Caco-2 (cell line): ENCODE measurements at regions not wholly inside any gene's neighbourhood (a gene's known extent, or its start where the extent isn't known, plus 50 kb on each side); places are given as distances from the start of the nearest gene placed in this dataset.

Source experiments
- BruUV-seq: library from RNA; stranded (reverse); fragments of 400-500 nt; replicated peaks from 2 replicates; lab custom pipeline; 2021; lab: Mats Ljungman, UMichigan
- CTCF ChIA-PET: fragments of 300-600 bp; sonication (Branson Sonifier 250); formaldehyde crosslinking; loops from one replicate; lab custom pipeline; 2022; ENCODE audit warnings: antibody characterized with exemption; lab: Charles Lee
- POLR2A ChIA-PET: fragments of 300-600 bp; sonication (Branson Sonifier 250); formaldehyde crosslinking; loops from one replicate; lab custom pipeline; 2022; ENCODE audit warnings: antibody characterized with exemption; lab: Charles Lee
- DNase-seq, 2 experiments: peaks; one replicate each; pipeline versions ENCODE4 v3.0.0 to v3.0.0-alpha.2; 2020 to 2022
- H3K27me3 ChIP-seq: replicated peaks from 2 replicates; pipeline ENCODE4 v1.6.0; 2011; ENCODE audit warnings: low read length; ENCODE audit not compliant: control insufficient read depth, insufficient read depth
- H3K36me3 ChIP-seq: 2 replicates; pipeline ENCODE4 v1.5.1; 2011; ENCODE audit warnings: low read length; ENCODE audit not compliant: control insufficient read depth, insufficient read depth
- H3K4me1 ChIP-seq: fragments of 250-450 bp; sonication (Bioruptor Pico); 2 replicates; pipeline ENCODE4 v1.5.1; 2020; ENCODE audit warnings: mild to moderate bottlenecking
- H3K4me3 ChIP-seq: 2 replicates; pipeline ENCODE4 v1.5.1; 2011; ENCODE audit warnings: low read depth, mild to moderate bottlenecking, control low read depth, low read length
- H3K9me3 ChIP-seq: fragments of 250-450 bp; sonication (Bioruptor Pico); 2 replicates; pipeline ENCODE4 v1.5.1; 2020; ENCODE audit warnings: mild to moderate bottlenecking, moderate library complexity
- H3K27ac Mint-ChIP-seq: one replicate; pipeline ENCODE4 v1.8.0; 2022; ENCODE audit warnings: mixed read lengths; ENCODE audit not compliant: unreplicated experiment
- H3K27me3 Mint-ChIP-seq: one replicate; pipeline ENCODE4 v1.8.0; 2022; ENCODE audit warnings: mixed read lengths; ENCODE audit not compliant: insufficient read depth, unreplicated experiment
- H3K36me3 Mint-ChIP-seq: one replicate; pipeline ENCODE4 v1.8.0; 2022; ENCODE audit warnings: mild to moderate bottlenecking, mixed read lengths; ENCODE audit not compliant: insufficient read depth, unreplicated experiment
- H3K4me1 Mint-ChIP-seq: one replicate; pipeline ENCODE4 v1.8.0; 2022; ENCODE audit warnings: low read depth, mixed read lengths; ENCODE audit not compliant: unreplicated experiment
- H3K4me3 Mint-ChIP-seq: one replicate; pipeline ENCODE4 v1.8.0; 2022; ENCODE audit warnings: mild to moderate bottlenecking, moderate library complexity, mixed read lengths; ENCODE audit not compliant: unreplicated experiment
- H3K9me3 Mint-ChIP-seq: one replicate; pipeline ENCODE4 v1.8.0; 2022; ENCODE audit warnings: mixed read lengths; ENCODE audit not compliant: unreplicated experiment
- intact Hi-C: fragments of 100-400 bp; cut with micrococcal nuclease; formaldehyde crosslinking; loops from one replicate; pipeline ENCODE4 v1.10.0; 2022; ENCODE audit not compliant: unreplicated experiment
- TF ChIP-seq, protein P1 (sequence below), 2 experiments: fragments of 200-600 bp in 1 of 2; IDR thresholded peaks; 1 replicate in 1 of 2; 2 replicates in 1 of 2; pipeline versions ENCODE4 v1.5.1 to v1.8.0; 2011 to 2022; ENCODE audit warnings: antibody characterized with exemption in 1 of 2, control low read depth in 1 of 2, inconsistent platforms in 1 of 2, low read depth in 1 of 2, low read length in 1 of 2, mild to moderate bottlenecking in 1 of 2, moderate library complexity in 1 of 2; ENCODE audit not compliant: insufficient read depth in 1 of 2, severe bottlenecking in 1 of 2, unreplicated experiment in 1 of 2

DNA sequence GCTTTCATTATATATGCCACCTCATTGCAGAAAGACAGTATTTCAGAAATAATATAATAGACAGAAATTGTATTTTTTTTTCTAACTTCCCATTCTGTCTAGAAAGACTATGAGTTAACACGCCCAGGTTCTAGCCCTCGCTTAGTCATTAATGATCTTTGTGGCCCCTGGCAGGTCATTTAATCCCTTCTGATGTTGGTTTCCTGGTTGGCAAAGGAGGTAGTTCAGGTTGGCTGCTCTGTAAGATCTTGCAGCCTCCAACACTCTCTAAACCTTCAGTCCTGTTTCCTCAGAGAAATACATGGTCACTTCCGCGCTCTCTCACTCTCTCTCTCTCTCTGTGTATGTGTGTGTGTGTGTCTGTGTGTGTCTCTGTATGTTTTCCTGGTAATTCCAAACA, 156.3 kb upstream of the NOCT start:
- Histone ChIP-seq H3K27me3 (no peaks in the 10 kb centered on the region), H3K4me3 (no peak overlapping the region), H3K36me3 (no peaks in the 10 kb centered on the region), H3K4me1 (no peaks in the 10 kb centered on the region), H3K9me3 (no peaks in the 10 kb centered on the region)
- TF ChIP-seq, protein P1, sequence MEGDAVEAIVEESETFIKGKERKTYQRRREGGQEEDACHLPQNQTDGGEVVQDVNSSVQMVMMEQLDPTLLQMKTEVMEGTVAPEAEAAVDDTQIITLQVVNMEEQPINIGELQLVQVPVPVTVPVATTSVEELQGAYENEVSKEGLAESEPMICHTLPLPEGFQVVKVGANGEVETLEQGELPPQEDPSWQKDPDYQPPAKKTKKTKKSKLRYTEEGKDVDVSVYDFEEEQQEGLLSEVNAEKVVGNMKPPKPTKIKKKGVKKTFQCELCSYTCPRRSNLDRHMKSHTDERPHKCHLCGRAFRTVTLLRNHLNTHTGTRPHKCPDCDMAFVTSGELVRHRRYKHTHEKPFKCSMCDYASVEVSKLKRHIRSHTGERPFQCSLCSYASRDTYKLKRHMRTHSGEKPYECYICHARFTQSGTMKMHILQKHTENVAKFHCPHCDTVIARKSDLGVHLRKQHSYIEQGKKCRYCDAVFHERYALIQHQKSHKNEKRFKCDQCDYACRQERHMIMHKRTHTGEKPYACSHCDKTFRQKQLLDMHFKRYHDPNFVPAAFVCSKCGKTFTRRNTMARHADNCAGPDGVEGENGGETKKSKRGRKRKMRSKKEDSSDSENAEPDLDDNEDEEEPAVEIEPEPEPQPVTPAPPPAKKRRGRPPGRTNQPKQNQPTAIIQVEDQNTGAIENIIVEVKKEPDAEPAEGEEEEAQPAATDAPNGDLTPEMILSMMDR (IDR thresholded peaks at IDR 0.05; ENCODE audit: insufficient read depth in 1 of 2, low read depth in 1 of 2, low read length in 1 of 2, severe bottlenecking in 1 of 2, unreplicated experiment in 1 of 2) = no peak
- no peaks in the 10 kb centered on the region for H3K36me3 Mint-ChIP-seq
- DNase-seq = no peak
- intact Hi-C loops = no loop called here
- peaks cover 7% of the 10 kb centered on the region for H3K4me1 Mint-ChIP-seq
- no peak overlapping the region for H3K27ac Mint-ChIP-seq
- ChIA-PET POLR2A (no interaction called here), CTCF (no interaction called here)
- H3K4me3 Mint-ChIP-seq = no peak overlapping the region
- BruUV-seq = no TSS peak
- no peaks in the 10 kb centered on the region for H3K27me3 Mint-ChIP-seq
- no peaks in the 10 kb centered on the region for H3K9me3 Mint-ChIP-seq

DNA sequence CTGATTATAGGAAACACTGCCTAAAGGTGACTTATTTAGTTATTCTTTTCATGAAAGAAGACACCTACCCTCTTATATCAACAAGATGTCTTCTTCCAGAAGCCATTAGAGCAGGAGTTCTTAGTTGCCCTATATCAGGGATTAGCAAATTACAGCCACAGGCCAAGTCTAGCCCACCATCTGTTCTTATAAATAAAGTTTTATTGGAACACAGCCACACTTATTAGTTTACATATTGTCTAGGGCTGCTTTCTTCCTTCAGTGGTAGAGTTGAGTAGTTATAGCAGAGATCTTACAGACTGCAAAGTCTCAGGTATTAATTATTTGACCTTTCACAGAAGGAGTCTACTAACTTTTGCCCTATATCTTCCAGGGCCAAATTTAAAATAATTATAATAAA, 157.2 kb upstream of the NOCT start:
- H3K9me3 Mint-ChIP-seq = no peaks in the 10 kb centered on the region

DNA sequence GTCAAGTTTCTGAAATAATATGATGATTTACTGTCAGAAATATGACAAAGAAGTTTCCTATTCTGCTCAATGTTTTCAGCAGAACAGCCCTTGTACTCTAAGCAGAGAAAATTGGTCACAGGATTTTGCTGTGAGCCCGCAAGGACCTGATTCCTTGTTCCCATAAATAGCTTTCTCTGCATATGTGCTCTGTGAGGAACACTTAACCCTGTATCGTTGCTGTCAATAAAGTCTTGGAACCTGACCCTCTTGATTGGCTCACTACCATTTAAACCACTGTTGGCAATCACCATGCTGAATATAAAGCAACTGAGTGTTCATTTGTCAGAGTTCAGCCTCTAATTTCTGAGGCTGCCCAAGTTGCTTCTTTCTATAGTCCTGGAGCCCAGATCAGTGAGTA, 158.2 kb upstream of the NOCT start:
- H3K4me1 ChIP-seq = no peaks in the 10 kb centered on the region
- peaks cover 7% of the 10 kb centered on the region for H3K4me1 Mint-ChIP-seq
- no peak overlapping the region for H3K4me3 ChIP-seq
- intact Hi-C loops = no loop called here
- no peaks in the 10 kb centered on the region for H3K27me3 ChIP-seq
- no peaks in the 10 kb centered on the region for H3K9me3 Mint-ChIP-seq
- no peaks in the 10 kb centered on the region for H3K36me3 Mint-ChIP-seq
- POLR2A ChIA-PET = no interaction called here
- DNase-seq = no peak
- H3K9me3 ChIP-seq = no peaks in the 10 kb centered on the region
- TF ChIP-seq, protein P1 (IDR thresholded peaks at IDR 0.05; ENCODE audit: insufficient read depth in 1 of 2, low read depth in 1 of 2, low read length in 1 of 2, severe bottlenecking in 1 of 2, unreplicated experiment in 1 of 2) = no peak
- no TSS peak for BruUV-seq
- H3K27ac Mint-ChIP-seq = no peak overlapping the region
- H3K36me3 ChIP-seq = no peaks in the 10 kb centered on the region
- H3K4me3 Mint-ChIP-seq = no peak overlapping the region
- H3K27me3 Mint-ChIP-seq = no peaks in the 10 kb centered on the region
- CTCF ChIA-PET = no interaction called here

More for the DNA sequence above, 157.2 kb upstream of the NOCT start:
- no peaks in the 10 kb centered on the region for H3K4me1 ChIP-seq
- POLR2A ChIA-PET = no interaction called here
- no peaks in the 10 kb centered on the region for H3K9me3 ChIP-seq
- no peaks in the 10 kb centered on the region for H3K27me3 ChIP-seq
- Mint-ChIP-seq H3K36me3 (no peaks in the 10 kb centered on the region), H3K27ac (no peak overlapping the region), H3K27me3 (no peaks in the 10 kb centered on the region), H3K4me3 (no peak overlapping the region), H3K4me1 (peaks cover 7% of the 10 kb centered on the region)
- no TSS peak for BruUV-seq
- intact Hi-C loops = no loop called here
- H3K36me3 ChIP-seq = no peaks in the 10 kb centered on the region
- TF ChIP-seq, protein P1 (IDR thresholded peaks at IDR 0.05; ENCODE audit: insufficient read depth in 1 of 2, low read depth in 1 of 2, low read length in 1 of 2, severe bottlenecking in 1 of 2, unreplicated experiment in 1 of 2) = no peak
- no peak for DNase-seq
- no peak overlapping the region for H3K4me3 ChIP-seq
- CTCF ChIA-PET = no interaction called here
